ENCODE measurements at regions not wholly inside any gene's neighbourhood (a gene's known extent, or its start where the extent isn't known, plus 50 kb on each side); places are given as distances from the start of the nearest gene placed in this dataset.

DNA sequence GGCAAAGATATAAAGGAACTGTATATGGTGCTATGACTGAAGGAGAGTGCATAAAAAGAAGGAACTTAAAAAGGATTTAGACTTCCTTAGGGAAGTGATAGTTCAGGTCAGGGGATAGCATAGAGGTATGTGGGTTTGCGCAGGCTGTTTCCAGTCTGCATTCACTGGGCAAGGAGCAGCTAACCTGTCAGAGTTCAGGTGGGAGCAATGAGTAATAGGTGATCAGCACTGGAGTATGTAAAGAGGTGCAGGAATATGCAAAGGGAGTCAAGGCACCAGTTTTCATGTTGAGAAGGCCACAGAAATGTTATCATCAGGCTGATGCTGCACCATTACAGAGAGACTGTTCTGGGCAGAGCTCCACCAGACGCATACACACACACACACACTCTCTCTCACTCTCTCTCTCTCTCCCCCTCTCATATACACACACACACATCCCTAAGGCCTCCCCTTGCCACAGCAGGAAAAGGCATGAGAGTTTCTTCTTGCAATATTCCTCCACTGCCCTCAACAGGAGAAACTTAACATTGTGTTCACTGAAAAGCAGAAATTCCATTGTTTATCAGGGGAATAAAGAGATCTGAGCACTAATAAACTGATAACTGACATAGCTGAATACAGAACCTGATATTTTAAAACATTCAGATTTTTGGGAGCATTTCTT lies 256.4 kb upstream of the GRID2 start:
- H3K4me2 ChIP-seq (ENCODE audit: insufficient read depth, low read length) = no peak overlapping the region
- H3K4me1 ChIP-seq (ENCODE audit: insufficient read depth, low read length) = no peaks in the 10 kb centered on the region
- DNase-seq (ENCODE audit: insufficient read length, low spot score, missing footprints) = no peak
- H3K79me2 ChIP-seq (ENCODE audit: insufficient read depth, low read length) = no peaks in the 10 kb centered on the region
- no peaks in the 10 kb centered on the region for H3K27me3 ChIP-seq (ENCODE audit: insufficient read depth, low read length)
- no peak overlapping the region for H3K27ac ChIP-seq (ENCODE audit: low read depth, low read length)
- peaks cover 3% of the 10 kb centered on the region for H3K9me3 ChIP-seq (ENCODE audit: low read depth, low read length)
- H4K20me1 ChIP-seq (ENCODE audit: insufficient read depth, low read length) = no peaks in the 10 kb centered on the region
- H3K36me3 ChIP-seq (ENCODE audit: insufficient read depth, low read length) = no peaks in the 10 kb centered on the region
- H2AFZ ChIP-seq (ENCODE audit: low read length) = no peak overlapping the region
- TF ChIP-seq, protein P1, sequence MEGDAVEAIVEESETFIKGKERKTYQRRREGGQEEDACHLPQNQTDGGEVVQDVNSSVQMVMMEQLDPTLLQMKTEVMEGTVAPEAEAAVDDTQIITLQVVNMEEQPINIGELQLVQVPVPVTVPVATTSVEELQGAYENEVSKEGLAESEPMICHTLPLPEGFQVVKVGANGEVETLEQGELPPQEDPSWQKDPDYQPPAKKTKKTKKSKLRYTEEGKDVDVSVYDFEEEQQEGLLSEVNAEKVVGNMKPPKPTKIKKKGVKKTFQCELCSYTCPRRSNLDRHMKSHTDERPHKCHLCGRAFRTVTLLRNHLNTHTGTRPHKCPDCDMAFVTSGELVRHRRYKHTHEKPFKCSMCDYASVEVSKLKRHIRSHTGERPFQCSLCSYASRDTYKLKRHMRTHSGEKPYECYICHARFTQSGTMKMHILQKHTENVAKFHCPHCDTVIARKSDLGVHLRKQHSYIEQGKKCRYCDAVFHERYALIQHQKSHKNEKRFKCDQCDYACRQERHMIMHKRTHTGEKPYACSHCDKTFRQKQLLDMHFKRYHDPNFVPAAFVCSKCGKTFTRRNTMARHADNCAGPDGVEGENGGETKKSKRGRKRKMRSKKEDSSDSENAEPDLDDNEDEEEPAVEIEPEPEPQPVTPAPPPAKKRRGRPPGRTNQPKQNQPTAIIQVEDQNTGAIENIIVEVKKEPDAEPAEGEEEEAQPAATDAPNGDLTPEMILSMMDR (IDR thresholded peaks at IDR 0.05; ENCODE audit: extremely low read depth, low read depth, low read length) = no peak
- no peak overlapping the region for H3K4me3 ChIP-seq (ENCODE audit: insufficient read depth, low read length)

DNA sequence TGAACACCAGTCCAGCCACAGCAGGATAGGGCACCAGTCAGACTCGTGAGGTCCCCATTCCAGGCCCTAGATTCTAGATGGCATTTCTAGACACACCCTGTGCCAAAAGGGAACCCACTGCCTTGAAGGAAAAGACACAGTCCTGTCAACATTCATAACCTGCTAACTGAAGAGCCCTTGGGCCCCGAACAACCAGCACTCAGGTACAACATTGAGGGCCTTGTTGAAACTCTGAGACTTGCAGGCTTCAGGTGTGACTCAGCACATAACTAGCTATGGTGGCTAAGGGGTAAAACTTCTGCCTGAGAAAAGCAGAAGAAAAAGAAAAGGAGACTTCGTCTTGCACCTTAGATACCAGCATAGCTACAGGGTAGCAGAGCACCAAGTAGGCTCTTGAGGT lies 252.9 kb upstream of the GRID2 start:
- Histone ChIP-seq H3K4me2 (ENCODE audit: insufficient read depth, low read length) (no peak overlapping the region), H3K4me1 (ENCODE audit: insufficient read depth, low read length) (no peaks in the 10 kb centered on the region), H3K9me3 (ENCODE audit: low read depth, low read length) (peaks cover 3% of the 10 kb centered on the region), H2AFZ (ENCODE audit: low read length) (no peak overlapping the region), H3K4me3 (ENCODE audit: insufficient read depth, low read length) (no peak overlapping the region), H3K36me3 (ENCODE audit: insufficient read depth, low read length) (no peaks in the 10 kb centered on the region), H3K79me2 (ENCODE audit: insufficient read depth, low read length) (no peaks in the 10 kb centered on the region), H3K27ac (ENCODE audit: low read depth, low read length) (no peak overlapping the region), H3K27me3 (ENCODE audit: insufficient read depth, low read length) (no peaks in the 10 kb centered on the region), H4K20me1 (ENCODE audit: insufficient read depth, low read length) (no peaks in the 10 kb centered on the region)
- TF ChIP-seq, protein P1 (IDR thresholded peaks at IDR 0.05; ENCODE audit: extremely low read depth, low read depth, low read length) = no peak
- no peak for DNase-seq (ENCODE audit: insufficient read length, low spot score, missing footprints)

DNA sequence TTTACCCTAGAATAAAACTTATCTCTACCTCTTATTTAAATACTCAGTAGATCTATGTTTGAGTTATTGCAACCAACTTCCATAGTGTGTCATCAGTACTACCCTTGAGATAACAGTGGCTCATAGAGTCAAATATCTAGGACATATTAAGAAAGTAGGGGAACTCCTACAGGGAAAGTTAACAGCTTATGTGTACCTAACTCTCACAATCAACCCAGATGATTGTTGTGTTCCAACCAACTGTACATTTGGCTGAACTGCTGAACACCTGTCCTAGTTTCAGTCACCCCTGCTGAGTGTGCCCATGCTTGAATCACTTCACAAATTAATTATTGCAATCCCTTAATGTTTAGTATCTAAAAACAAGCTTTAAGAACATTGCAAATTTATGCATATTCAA lies 244.2 kb upstream of the GRID2 start:
- no peaks in the 10 kb centered on the region for H3K4me1 ChIP-seq (ENCODE audit: insufficient read depth, low read length)
- DNase-seq (ENCODE audit: insufficient read length, low spot score, missing footprints) = no peak
- TF ChIP-seq, protein P1 (IDR thresholded peaks at IDR 0.05; ENCODE audit: extremely low read depth, low read depth, low read length) = no peak
- no peaks in the 10 kb centered on the region for H3K27me3 ChIP-seq (ENCODE audit: insufficient read depth, low read length)
- H3K9me3 ChIP-seq (ENCODE audit: low read depth, low read length) = peaks cover 4% of the 10 kb centered on the region
- no peak overlapping the region for H3K4me2 ChIP-seq (ENCODE audit: insufficient read depth, low read length)
- no peak overlapping the region for H3K27ac ChIP-seq (ENCODE audit: low read depth, low read length)
- no peak overlapping the region for H3K4me3 ChIP-seq (ENCODE audit: insufficient read depth, low read length)
- H2AFZ ChIP-seq (ENCODE audit: low read length) = no peak overlapping the region
- H3K79me2 ChIP-seq (ENCODE audit: insufficient read depth, low read length) = no peaks in the 10 kb centered on the region
- no peaks in the 10 kb centered on the region for H3K36me3 ChIP-seq (ENCODE audit: insufficient read depth, low read length)
- no peaks in the 10 kb centered on the region for H4K20me1 ChIP-seq (ENCODE audit: insufficient read depth, low read length)

DNA sequence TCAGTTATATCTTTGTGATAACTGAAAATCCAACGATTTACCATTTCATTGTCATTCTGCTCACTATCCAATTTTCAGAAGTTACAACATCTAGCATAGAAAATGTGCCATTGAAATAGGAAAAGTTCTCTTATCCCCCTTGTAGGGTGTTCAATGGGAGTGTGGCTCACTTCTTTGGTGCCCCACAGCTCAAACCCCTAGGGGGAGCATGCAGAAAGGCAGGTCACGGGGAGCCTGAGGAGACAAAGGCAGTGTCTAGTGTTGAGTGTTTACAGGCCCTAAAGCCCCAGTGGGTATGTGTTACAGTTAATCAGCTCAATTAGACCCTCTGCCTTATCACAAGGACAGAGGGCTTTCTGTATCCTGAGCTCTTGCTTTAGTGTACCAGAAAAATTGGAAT lies 243.4 kb upstream of the GRID2 start:
- Histone ChIP-seq H3K4me2 (ENCODE audit: insufficient read depth, low read length) (no peak overlapping the region), H3K36me3 (ENCODE audit: insufficient read depth, low read length) (no peaks in the 10 kb centered on the region), H3K4me3 (ENCODE audit: insufficient read depth, low read length) (no peak overlapping the region), H3K4me1 (ENCODE audit: insufficient read depth, low read length) (no peaks in the 10 kb centered on the region), H3K27ac (ENCODE audit: low read depth, low read length) (no peak overlapping the region), H3K79me2 (ENCODE audit: insufficient read depth, low read length) (no peaks in the 10 kb centered on the region), H3K9me3 (ENCODE audit: low read depth, low read length) (peaks cover 4% of the 10 kb centered on the region), H4K20me1 (ENCODE audit: insufficient read depth, low read length) (no peaks in the 10 kb centered on the region), H2AFZ (ENCODE audit: low read length) (no peak overlapping the region), H3K27me3 (ENCODE audit: insufficient read depth, low read length) (no peaks in the 10 kb centered on the region)
- TF ChIP-seq, protein P1 (IDR thresholded peaks at IDR 0.05; ENCODE audit: extremely low read depth, low read depth, low read length) = no peak
- no peak for DNase-seq (ENCODE audit: insufficient read length, low spot score, missing footprints)

Measured in osteoblast (primary cell).